ENCODE measurements at regions not wholly inside any gene's neighbourhood (a gene's known extent, or its start where the extent isn't known, plus 50 kb on each side); places are given as distances from the start of the nearest gene placed in this dataset.

DNA sequence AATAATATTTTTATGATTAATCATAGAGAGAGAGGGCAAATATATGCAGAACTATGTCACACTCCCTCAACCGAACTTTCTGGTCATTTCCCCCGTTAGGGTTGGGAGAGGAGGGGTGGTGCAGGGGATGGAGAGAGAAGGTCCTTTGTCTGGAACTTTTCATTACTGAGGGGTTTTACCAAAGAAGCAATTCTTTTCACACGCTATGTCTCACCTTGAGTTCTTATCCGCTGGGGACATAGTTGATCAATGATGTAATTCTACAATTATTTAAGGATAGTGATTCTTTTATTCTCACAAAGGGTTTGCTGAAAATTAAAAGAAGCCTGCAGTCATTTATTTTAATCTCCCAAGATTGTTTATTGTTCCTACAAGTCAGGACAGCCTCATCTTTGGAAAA lies 98.3 kb upstream of the RUNX1 start:
- H3K4me3 ChIP-seq (ENCODE audit: low read depth, poor library complexity, severe bottlenecking) = no peak overlapping the region
- TF ChIP-seq, protein P1, sequence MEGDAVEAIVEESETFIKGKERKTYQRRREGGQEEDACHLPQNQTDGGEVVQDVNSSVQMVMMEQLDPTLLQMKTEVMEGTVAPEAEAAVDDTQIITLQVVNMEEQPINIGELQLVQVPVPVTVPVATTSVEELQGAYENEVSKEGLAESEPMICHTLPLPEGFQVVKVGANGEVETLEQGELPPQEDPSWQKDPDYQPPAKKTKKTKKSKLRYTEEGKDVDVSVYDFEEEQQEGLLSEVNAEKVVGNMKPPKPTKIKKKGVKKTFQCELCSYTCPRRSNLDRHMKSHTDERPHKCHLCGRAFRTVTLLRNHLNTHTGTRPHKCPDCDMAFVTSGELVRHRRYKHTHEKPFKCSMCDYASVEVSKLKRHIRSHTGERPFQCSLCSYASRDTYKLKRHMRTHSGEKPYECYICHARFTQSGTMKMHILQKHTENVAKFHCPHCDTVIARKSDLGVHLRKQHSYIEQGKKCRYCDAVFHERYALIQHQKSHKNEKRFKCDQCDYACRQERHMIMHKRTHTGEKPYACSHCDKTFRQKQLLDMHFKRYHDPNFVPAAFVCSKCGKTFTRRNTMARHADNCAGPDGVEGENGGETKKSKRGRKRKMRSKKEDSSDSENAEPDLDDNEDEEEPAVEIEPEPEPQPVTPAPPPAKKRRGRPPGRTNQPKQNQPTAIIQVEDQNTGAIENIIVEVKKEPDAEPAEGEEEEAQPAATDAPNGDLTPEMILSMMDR (IDR thresholded peaks at IDR 0.05) = no peak
- no peak for TF ChIP-seq POLR2A (IDR thresholded peaks at IDR 0.05)
- 52 to 57% methylated on average over 4 of the region's 4 CpGs for WGBS, 2 donors
- no peak for DNase-seq (ENCODE audit: low spot score in 2 of 2)
- intact Hi-C loops (cut with DNase I; ENCODE audit: low total_unique reads) = no loop called here

DNA sequence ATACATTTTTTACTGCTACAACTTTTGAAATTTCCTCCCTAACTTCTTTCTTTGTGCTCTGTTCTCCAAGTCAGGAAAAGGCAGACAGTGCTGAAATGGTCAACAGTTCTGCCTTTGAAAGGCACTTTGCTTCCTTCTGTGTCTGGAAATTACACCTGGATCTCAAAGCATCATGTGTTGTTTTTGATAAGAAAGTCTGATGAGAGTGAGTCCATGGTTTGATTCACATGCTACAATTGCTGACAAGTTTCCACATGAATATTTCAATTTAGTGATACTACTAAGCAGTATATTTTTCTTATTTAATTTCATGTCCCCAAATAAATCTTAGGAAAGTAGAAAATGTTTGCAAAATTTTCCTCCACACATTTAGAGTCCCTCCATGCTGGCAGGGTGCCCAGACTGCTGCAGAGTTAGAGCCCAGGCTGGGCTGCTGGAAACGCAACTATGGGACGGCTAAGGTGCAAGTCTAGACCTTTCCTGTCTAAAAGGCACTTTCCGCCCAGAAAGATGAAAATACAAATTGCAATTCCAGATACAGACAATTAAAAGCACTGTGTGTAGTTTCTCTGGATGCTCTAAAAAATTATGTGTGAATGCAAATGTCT lies 96.6 kb upstream of the RUNX1 start:
- no peak for DNase-seq (ENCODE audit: low spot score in 2 of 2)
- intact Hi-C loops (cut with DNase I; ENCODE audit: low total_unique reads) = no loop called here
- H3K4me3 ChIP-seq (ENCODE audit: low read depth, poor library complexity, severe bottlenecking) = no peak overlapping the region
- TF ChIP-seq POLR2A (IDR thresholded peaks at IDR 0.05) = no peak
- TF ChIP-seq, protein P1 (IDR thresholded peaks at IDR 0.05) = no peak
- WGBS, 2 donors = 56 to 61% methylated on average over 3 of the region's 3 CpGs

DNA sequence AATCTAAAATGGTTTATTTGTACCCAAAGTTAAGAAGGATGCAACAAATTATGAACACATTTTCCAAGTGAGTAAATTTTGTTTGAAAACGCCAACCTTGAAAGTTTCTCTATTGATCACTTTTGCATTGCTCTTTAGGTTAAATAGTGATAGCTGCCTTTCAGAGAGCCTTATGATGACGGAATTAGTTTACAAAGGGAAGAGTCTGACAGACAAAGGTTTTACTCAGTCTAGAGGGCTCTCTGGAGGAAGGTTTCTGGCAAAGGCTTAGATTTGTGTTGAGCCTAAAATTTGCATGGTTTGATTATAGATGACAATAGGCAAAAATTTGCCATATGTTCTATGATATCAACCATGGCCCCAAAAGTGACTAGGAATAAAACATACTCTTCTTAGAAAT lies 95.9 kb upstream of the RUNX1 start:
- TF ChIP-seq POLR2A (IDR thresholded peaks at IDR 0.05) = no peak
- TF ChIP-seq, protein P1 (IDR thresholded peaks at IDR 0.05) = no peak
- no peak overlapping the region for H3K4me3 ChIP-seq (ENCODE audit: low read depth, poor library complexity, severe bottlenecking)
- intact Hi-C loops (cut with DNase I; ENCODE audit: low total_unique reads) = no loop called here
- no peak for DNase-seq (ENCODE audit: low spot score in 2 of 2)
- 81 to 88% methylated on average over 2 of the region's 2 CpGs for WGBS, 2 donors

DNA sequence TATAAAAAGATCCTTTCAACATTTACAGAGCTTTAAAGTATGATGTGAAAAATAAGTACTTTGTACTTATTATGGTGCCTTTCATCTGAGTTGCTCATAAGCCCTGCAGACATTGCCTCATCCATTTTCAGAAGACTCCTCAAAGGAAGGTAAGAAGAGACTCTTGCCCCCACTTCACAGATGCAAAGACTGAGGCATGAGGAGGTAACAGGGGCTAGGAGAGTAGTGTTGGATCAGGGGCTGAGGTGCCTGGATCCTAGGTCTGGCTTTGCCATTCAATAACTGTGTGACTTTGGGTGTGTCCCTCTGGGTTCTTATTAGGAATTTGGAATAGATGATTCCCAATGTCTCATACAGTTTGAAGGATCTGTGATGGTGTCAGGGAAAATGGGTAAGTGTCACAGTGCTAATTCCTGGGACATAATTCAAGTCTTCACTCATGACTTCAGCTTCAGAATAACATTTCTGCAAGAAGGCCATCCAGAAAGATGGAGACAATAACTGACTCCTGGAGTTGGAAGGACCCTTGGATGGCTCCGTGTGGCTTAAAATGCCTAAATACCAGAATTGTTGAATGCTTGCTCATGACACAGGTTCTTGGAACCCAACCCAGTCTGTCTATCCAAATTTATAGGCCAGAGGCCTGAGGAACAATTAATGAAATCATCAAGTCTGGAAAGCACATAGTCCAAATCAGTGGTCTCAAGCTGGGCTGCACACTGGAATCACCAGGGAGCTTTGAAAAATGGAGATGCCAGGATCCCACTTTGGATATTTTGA lies 93.1 kb upstream of the RUNX1 start:
- intact Hi-C loops (cut with DNase I; ENCODE audit: low total_unique reads) = no loop called here
- no peak overlapping the region for H3K4me3 ChIP-seq (ENCODE audit: low read depth, poor library complexity, severe bottlenecking)
- no peak for DNase-seq (ENCODE audit: low spot score in 2 of 2)
- 44 to 62% methylated on average over 1 of the region's 1 CpG for WGBS, 2 donors
- TF ChIP-seq, protein P1 (IDR thresholded peaks at IDR 0.05) = no peak
- no peak for TF ChIP-seq POLR2A (IDR thresholded peaks at IDR 0.05)

DNA sequence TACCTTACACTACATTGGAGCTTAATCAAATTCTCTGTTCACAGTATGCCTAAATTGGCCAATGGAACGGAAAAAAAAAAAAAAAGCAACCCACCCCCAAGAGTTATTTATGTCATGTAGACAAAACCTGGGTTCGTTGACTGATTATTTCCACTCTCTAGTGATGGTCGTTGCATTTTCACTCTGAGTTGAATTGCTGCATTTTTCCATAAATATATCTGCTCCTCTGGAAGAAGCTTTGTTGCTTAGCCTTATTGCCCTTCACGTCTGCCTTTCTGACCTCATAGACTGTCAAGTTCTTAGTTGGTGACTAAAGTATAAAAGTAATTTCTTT lies 90.2 kb upstream of the RUNX1 start:
- intact Hi-C loops (cut with DNase I; ENCODE audit: low total_unique reads) = no loop called here
- WGBS, 2 donors = 66 to 78% methylated on average over 4 of the region's 4 CpGs
- DNase-seq (ENCODE audit: low spot score in 2 of 2) = no peak
- H3K4me3 ChIP-seq (ENCODE audit: low read depth, poor library complexity, severe bottlenecking) = no peak overlapping the region
- TF ChIP-seq, protein P1 (IDR thresholded peaks at IDR 0.05) = no peak
- no peak for TF ChIP-seq POLR2A (IDR thresholded peaks at IDR 0.05)
